SH-SY5Y (cell line): ENCODE measurements at regions not wholly inside any gene's neighbourhood (a gene's known extent, or its start where the extent isn't known, plus 50 kb on each side); places are given as distances from the start of the nearest gene placed in this dataset.

Source experiments
- GATA2 ChIP-seq: IDR thresholded peaks from 2 replicates; pipeline ENCODE4 v1.6.1; 2011; ENCODE audit warnings: mild to moderate bottlenecking, low read depth, low read length
- GATA3 ChIP-seq: IDR thresholded peaks from 2 replicates; pipeline ENCODE4 v1.6.1; 2011; ENCODE audit warnings: low read depth, mild to moderate bottlenecking, low read length, moderate library complexity

DNA sequence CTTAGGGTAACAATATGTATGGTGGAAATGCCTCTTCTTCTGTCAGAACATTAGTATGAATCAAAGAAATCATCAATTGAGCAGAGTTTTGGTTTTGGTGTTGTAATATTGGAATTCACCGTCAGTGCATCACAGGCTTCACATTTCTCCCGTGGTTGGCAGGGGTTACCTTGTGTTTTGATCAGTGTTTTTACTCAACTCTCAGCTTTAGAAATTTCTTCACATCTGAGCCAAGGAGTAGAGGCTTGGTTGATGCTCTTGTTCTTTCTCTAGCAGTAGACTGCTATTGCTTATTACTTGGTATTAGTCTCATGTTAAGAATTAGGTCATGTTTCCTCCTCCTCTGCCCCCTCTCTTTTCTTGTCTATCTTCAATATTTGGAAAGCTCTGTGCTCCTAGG is 188.8 kb upstream of the SMIM30 start:
- TF ChIP-seq GATA3 (no peak), GATA2 (no peak)
